H9 (cell line): ENCODE measurements at regions not wholly inside any gene's neighbourhood (a gene's known extent, or its start where the extent isn't known, plus 50 kb on each side); places are given as distances from the start of the nearest gene placed in this dataset.

Experiments used
- DNase-seq: peaks from one replicate; pipeline ENCODE4 v3.0.0-alpha.2; 2017
- H2AFZ ChIP-seq: one replicate; pipeline ENCODE4 v1.6.1; 2013; ENCODE audit warnings: mild to moderate bottlenecking, low read length, control low read depth, moderate library complexity
- H2AK5ac ChIP-seq: 2 replicates; pipeline ENCODE4 v1.6.1; 2013; ENCODE audit warnings: low read length, control low read depth, mixed read lengths; ENCODE audit not compliant: insufficient read length
- H2BK120ac ChIP-seq: one replicate; pipeline ENCODE4 v1.6.1; 2013; ENCODE audit warnings: low read depth, mild to moderate bottlenecking, low read length, control low read depth, inconsistent platforms; ENCODE audit not compliant: poor library complexity, severe bottlenecking
- H2BK12ac ChIP-seq: 2 replicates; pipeline ENCODE4 v1.6.1; 2013; ENCODE audit warnings: low read length, control low read depth, mixed read lengths, low read depth; ENCODE audit not compliant: insufficient read length
- H2BK15ac ChIP-seq: 2 replicates; pipeline ENCODE4 v1.6.1; 2013; ENCODE audit warnings: low read depth, low read length, control low read depth
- H2BK20ac ChIP-seq: one replicate; pipeline ENCODE4 v1.6.1; 2013; ENCODE audit warnings: low read depth, mild to moderate bottlenecking, low read length, control low read depth, inconsistent platforms; ENCODE audit not compliant: poor library complexity, severe bottlenecking
- H2BK5ac ChIP-seq: 2 replicates; pipeline ENCODE4 v1.6.1; 2013; ENCODE audit warnings: low read length, control low read depth, mixed read lengths; ENCODE audit not compliant: insufficient read length
- H3K14ac ChIP-seq: 2 replicates; pipeline ENCODE4 v1.6.1; 2013; ENCODE audit warnings: low read length, control low read depth; ENCODE audit not compliant: insufficient read depth
- H3K18ac ChIP-seq: 2 replicates; pipeline ENCODE4 v1.6.1; 2013; ENCODE audit warnings: low read depth, mild to moderate bottlenecking, mixed read lengths, low read length, control low read depth; ENCODE audit not compliant: insufficient read length
- H3K23ac ChIP-seq: 2 replicates; pipeline ENCODE4 v1.6.1; 2013; ENCODE audit warnings: low read length, control low read depth, mixed read lengths, low read depth; ENCODE audit not compliant: insufficient read length
- H3K23me2 ChIP-seq: 2 replicates; pipeline ENCODE4 v1.6.1; 2013; ENCODE audit warnings: low read depth, mild to moderate bottlenecking, mixed read lengths, low read length, control low read depth; ENCODE audit not compliant: insufficient read length, poor library complexity, severe bottlenecking
- H3K27ac ChIP-seq: 2 replicates; pipeline ENCODE4 v1.5.1; 2013; ENCODE audit warnings: low read length, control low read depth, mixed read lengths, low read depth; ENCODE audit not compliant: insufficient read length
- H3K27me3 ChIP-seq: 2 replicates; pipeline ENCODE4 v1.6.1; 2013; ENCODE audit warnings: low read length, control low read depth, inconsistent platforms; ENCODE audit not compliant: insufficient read depth
- H3K4ac ChIP-seq: 2 replicates; pipeline ENCODE4 v1.6.1; 2013; ENCODE audit warnings: low read depth, mild to moderate bottlenecking, control low read depth, inconsistent platforms, low read length, moderate library complexity
- H3K4me1 ChIP-seq: 2 replicates; pipeline ENCODE4 v1.6.1; 2013; ENCODE audit warnings: low read length, control low read depth, inconsistent platforms; ENCODE audit not compliant: insufficient read depth
- H3K4me2 ChIP-seq: 2 replicates; pipeline ENCODE4 v1.6.1; 2013; ENCODE audit warnings: low read length, control low read depth, mixed read lengths; ENCODE audit not compliant: insufficient read length, insufficient read depth
- H3K56ac ChIP-seq: 2 replicates; pipeline ENCODE4 v1.6.1; 2013; ENCODE audit warnings: low read depth, mild to moderate bottlenecking, mixed read lengths, low read length, control low read depth; ENCODE audit not compliant: insufficient read length
- H3K79me1 ChIP-seq: 2 replicates; pipeline ENCODE4 v1.6.1; 2013; ENCODE audit warnings: low read depth, mild to moderate bottlenecking, moderate library complexity, low read length, control low read depth, inconsistent platforms; ENCODE audit not compliant: insufficient read depth, poor library complexity, severe bottlenecking
- H3K79me2 ChIP-seq: 2 replicates; pipeline ENCODE4 v1.6.1; 2013; ENCODE audit warnings: low read length, control low read depth, inconsistent platforms; ENCODE audit not compliant: insufficient read depth
- H3K9ac ChIP-seq: 2 replicates; pipeline ENCODE4 v1.6.1; 2013; ENCODE audit warnings: low read length, control low read depth, mixed read lengths; ENCODE audit not compliant: insufficient read length; ENCODE audit errors: extremely low read depth
- H3K9me3 ChIP-seq: one replicate; pipeline ENCODE4 v1.6.1; 2013; ENCODE audit warnings: low read depth, low read length, inconsistent platforms; ENCODE audit not compliant: control insufficient read depth
- H3T11ph ChIP-seq: one replicate; pipeline ENCODE4 v1.6.1; 2013; ENCODE audit warnings: mild to moderate bottlenecking, low read length, control low read depth, inconsistent platforms
- H4K20me1 ChIP-seq: one replicate; pipeline ENCODE4 v1.6.1; 2013; ENCODE audit not compliant: control insufficient read depth, insufficient read length, insufficient read depth
- H4K5ac ChIP-seq: 2 replicates; pipeline ENCODE4 v1.6.1; 2013; ENCODE audit warnings: low read depth, mild to moderate bottlenecking, mixed read lengths, low read length, control low read depth; ENCODE audit not compliant: insufficient read length
- H4K8ac ChIP-seq: replicated peaks from 2 replicates; pipeline ENCODE4 v1.6.1; 2013; ENCODE audit warnings: low read length, control low read depth, mixed read lengths, low read depth; ENCODE audit not compliant: insufficient read length
- H4K91ac ChIP-seq: 2 replicates; pipeline ENCODE4 v1.6.1; 2013; ENCODE audit warnings: low read depth, mild to moderate bottlenecking, moderate library complexity, mixed read lengths, low read length, control low read depth; ENCODE audit not compliant: insufficient read length
- H3K27ac Mint-ChIP-seq, 3 experiments: 2 replicates in 2 of 3; 3 replicates in 1 of 3; pipeline ENCODE4 v1.8.0; 2020 to 2021; ENCODE audit warnings: mixed read lengths in 3 of 3, mild to moderate bottlenecking in 1 of 3, moderate library complexity in 1 of 3
- H3K27me3 Mint-ChIP-seq: 2 replicates; pipeline ENCODE4 v1.8.0; 2021; ENCODE audit warnings: low read depth, mild to moderate bottlenecking, moderate library complexity, mixed read lengths
- H3K36me3 Mint-ChIP-seq, 3 experiments: 2 replicates in 2 of 3; 3 replicates in 1 of 3; pipeline ENCODE4 v1.8.0; 2020 to 2021; ENCODE audit warnings: low read depth in 3 of 3, mixed read lengths in 3 of 3; ENCODE audit not compliant: insufficient read depth in 1 of 3
- H3K4me1 Mint-ChIP-seq, 2 experiments: 2 replicates each; pipeline ENCODE4 v1.8.0; 2020; ENCODE audit warnings: mixed read lengths in 2 of 2
- H3K4me3 Mint-ChIP-seq, 2 experiments: 2 replicates in 1 of 2; 3 replicates in 1 of 2; pipeline ENCODE4 v1.8.0; 2020 to 2021; ENCODE audit warnings: mild to moderate bottlenecking in 2 of 2, mixed read lengths in 2 of 2, moderate library complexity in 1 of 2
- H3K9me3 Mint-ChIP-seq, 2 experiments: 2 replicates in 1 of 2; 3 replicates in 1 of 2; pipeline ENCODE4 v1.8.0; 2020; ENCODE audit warnings: mild to moderate bottlenecking in 2 of 2, mixed read lengths in 2 of 2, moderate library complexity in 1 of 2
- WGBS: extraction: QIAGEN DNeasy Blood & Tissue Kit; methylation state at CpG from one replicate; pipeline ENCODE4 v1.1.7; 2013; ENCODE audit warnings: missing lambda C conversion rate, low lambda C conversion rate, mixed read lengths; ENCODE audit not compliant: insufficient read length; ENCODE audit errors: extremely low coverage; 5-methylcytosine and 5-hydroxymethylcytosine counted together
- TF ChIP-seq, protein P1 (sequence below): fragments of 200-600 bp; sonication (generic); conservative IDR thresholded peaks from 3 replicates; pipeline ENCODE4 v1.8.0; 2021; ENCODE audit warnings: antibody characterized with exemption, mild to moderate bottlenecking

GRCh38 chr1:209383907-209384709, 199.4 kb upstream of the CAMK1G start:
- TF ChIP-seq, protein P1, sequence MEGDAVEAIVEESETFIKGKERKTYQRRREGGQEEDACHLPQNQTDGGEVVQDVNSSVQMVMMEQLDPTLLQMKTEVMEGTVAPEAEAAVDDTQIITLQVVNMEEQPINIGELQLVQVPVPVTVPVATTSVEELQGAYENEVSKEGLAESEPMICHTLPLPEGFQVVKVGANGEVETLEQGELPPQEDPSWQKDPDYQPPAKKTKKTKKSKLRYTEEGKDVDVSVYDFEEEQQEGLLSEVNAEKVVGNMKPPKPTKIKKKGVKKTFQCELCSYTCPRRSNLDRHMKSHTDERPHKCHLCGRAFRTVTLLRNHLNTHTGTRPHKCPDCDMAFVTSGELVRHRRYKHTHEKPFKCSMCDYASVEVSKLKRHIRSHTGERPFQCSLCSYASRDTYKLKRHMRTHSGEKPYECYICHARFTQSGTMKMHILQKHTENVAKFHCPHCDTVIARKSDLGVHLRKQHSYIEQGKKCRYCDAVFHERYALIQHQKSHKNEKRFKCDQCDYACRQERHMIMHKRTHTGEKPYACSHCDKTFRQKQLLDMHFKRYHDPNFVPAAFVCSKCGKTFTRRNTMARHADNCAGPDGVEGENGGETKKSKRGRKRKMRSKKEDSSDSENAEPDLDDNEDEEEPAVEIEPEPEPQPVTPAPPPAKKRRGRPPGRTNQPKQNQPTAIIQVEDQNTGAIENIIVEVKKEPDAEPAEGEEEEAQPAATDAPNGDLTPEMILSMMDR: no peak
- H3K14ac ChIP-seq: no peak overlapping the region; the same call in 1 of the 2 replicates
- no peak overlapping the region for H2BK5ac ChIP-seq
- H3K79me2 ChIP-seq: no peaks in the 10 kb centered on the region
- DNase-seq: no peak
- H3K18ac ChIP-seq: peak overlapping the region; percentile 40
- peaks cover 22% of the 10 kb centered on the region; the same call in 1 of the 2 replicates for H3K4me1 ChIP-seq
- H2BK120ac ChIP-seq: no peak overlapping the region
- no peak overlapping the region for H3K4me3 Mint-ChIP-seq
- H4K8ac ChIP-seq: no peak overlapping the region
- H3T11ph ChIP-seq: no peak overlapping the region
- no peaks in the 10 kb centered on the region for H3K27me3 Mint-ChIP-seq
- no peak overlapping the region for H3K23ac ChIP-seq
- no peak overlapping the region for H3K4ac ChIP-seq
- no CpG with 5 or more reads among the region's 5 CpGs for WGBS
- H2AFZ ChIP-seq: no peak overlapping the region
- peak overlapping the region; percentile 27 for H4K5ac ChIP-seq
- no peaks in the 10 kb centered on the region for H3K9me3 ChIP-seq
- no peak overlapping the region for H2AK5ac ChIP-seq
- no peak overlapping the region for H2BK12ac ChIP-seq
- peaks cover 0 to 2% (median 1%) of the 10 kb centered on the region in 3 experiments; a peak in 2 of 7 replicates for H3K36me3 Mint-ChIP-seq
- H3K27ac Mint-ChIP-seq: peak overlapping the region; percentile 61 to 63 (median 61); a peak in 6 of 7 replicates
- H3K79me1 ChIP-seq: no peaks in the 10 kb centered on the region
- no peaks in the 10 kb centered on the region for H4K20me1 ChIP-seq
- H3K4me1 Mint-ChIP-seq: peaks cover 45 to 63% of the 10 kb centered on the region in 2 experiments
- no peaks in the 10 kb centered on the region for H3K23me2 ChIP-seq
- H3K4me2 ChIP-seq: no peak overlapping the region
- no peak overlapping the region for H3K9ac ChIP-seq
- no peaks in the 10 kb centered on the region for H3K9me3 Mint-ChIP-seq
- H2BK15ac ChIP-seq: no peak overlapping the region
- no peak overlapping the region for H2BK20ac ChIP-seq
- no peaks in the 10 kb centered on the region for H3K27me3 ChIP-seq
- no peak overlapping the region for H4K91ac ChIP-seq
- no peak overlapping the region for H3K56ac ChIP-seq
- peak overlapping the region; percentile 89 for H3K27ac ChIP-seq
